ENCODE measurements at regions not wholly inside any gene's neighbourhood (a gene's known extent, or its start where the extent isn't known, plus 50 kb on each side); places are given as distances from the start of the nearest gene placed in this dataset.

DNA sequence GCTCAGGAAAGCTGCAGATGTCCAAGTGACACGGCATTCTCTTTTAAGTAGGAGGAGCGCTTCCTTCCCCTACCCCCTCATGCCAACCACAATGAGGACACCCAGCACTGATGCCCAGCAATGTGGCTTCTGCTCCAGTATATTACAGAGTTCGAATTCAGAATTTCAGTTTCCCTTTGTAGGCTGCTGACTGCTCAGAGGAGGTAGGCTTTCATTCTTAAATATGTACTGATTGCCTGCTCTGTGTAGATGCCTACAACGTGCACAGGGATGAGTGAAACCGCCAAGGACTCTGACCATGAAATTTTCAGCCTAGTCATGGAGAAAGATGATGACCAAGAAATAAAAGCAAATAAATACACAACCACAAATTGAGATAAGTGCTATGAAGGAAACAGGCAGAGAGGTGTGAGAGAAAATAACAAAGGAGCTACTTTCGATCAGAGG lies 50.9 kb upstream of the TNFAIP3 start:
- ATAC-seq, result no peak
- WGBS (ENCODE audit: missing lambda C conversion rate), result 49% methylated on average over 5 of the region's 6 CpGs
- TF ChIP-seq HDAC2 (IDR thresholded peaks at IDR 0.05) (no peak), MAFK (IDR thresholded peaks at IDR 0.05; ENCODE audit: partially characterized antibody) (peak; percentile 9)
- ChIA-PET CTCF (no interaction called here), POLR2A (no interaction called here)
- Histone ChIP-seq H3K4me2 (no peak overlapping the region), H3K9me3 (no peaks in the 10 kb centered on the region), H3K4me3 (no peak overlapping the region), H3K27ac (no peak overlapping the region; a peak in 1 of 6 replicates), H3K4me1 (peaks cover 8% of the 10 kb centered on the region; the same call in 2 of the 3 replicates)
- no peak for FAIRE-seq
- DNase-seq (ENCODE audit: low read depth in 1 of 2, low spot score in 1 of 2), result no peak

DNA sequence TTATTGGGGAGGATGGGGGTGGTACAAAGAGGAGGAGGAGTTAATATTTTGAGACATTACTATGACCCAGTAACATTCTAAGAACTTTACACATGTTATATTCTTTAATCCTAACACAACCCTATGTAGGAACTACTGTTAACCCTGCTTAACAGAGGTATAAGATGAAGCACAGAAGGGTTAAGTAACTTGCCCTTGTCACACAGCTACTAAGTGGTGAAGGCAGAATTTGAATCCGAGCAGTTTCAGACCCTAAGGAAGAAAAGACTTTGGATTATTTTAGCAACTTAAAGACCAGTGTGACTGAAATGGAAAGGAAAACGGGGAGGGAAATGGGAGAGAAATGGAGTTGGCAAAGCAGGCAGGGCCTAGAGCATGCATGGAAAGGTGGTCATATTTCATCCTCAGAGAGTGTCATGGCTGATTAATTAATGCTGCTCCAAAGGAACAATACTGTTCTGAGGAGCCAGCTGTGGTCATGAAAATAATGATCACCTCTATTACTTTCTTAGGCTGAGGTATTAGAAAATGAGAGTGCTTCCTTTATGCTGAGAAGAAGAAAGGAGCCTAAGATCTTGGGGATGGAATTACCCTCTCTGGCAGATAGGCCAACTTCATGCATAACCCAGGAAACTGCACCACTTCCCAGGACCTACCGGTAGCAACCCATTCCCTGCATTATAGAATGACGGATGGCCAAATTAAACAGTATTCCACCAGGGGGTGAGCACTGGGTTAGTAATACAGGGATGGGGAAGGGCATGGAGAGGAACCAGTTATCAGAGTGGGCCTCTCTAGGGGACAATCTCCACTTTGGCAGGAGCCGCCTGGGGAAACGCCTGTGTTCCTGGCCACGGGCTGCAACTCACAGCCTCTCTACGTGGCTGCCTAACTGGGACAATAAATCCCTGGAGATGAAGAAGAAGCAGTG lies 50.1 kb upstream of the TNFAIP3 start:
- ChIA-PET CTCF (no interaction called here), POLR2A (no interaction called here)
- H3K4me3 ChIP-seq, result no peak overlapping the region
- TF ChIP-seq HDAC2 (IDR thresholded peaks at IDR 0.05), result no peak
- no peak for TF ChIP-seq MYC (IDR thresholded peaks at IDR 0.05; ENCODE audit: borderline replicate concordance, low read length)
- no peak for TF ChIP-seq RNF2 (IDR thresholded peaks at IDR 0.05; ENCODE audit: borderline replicate concordance, low read depth)
- TF ChIP-seq, protein P1, sequence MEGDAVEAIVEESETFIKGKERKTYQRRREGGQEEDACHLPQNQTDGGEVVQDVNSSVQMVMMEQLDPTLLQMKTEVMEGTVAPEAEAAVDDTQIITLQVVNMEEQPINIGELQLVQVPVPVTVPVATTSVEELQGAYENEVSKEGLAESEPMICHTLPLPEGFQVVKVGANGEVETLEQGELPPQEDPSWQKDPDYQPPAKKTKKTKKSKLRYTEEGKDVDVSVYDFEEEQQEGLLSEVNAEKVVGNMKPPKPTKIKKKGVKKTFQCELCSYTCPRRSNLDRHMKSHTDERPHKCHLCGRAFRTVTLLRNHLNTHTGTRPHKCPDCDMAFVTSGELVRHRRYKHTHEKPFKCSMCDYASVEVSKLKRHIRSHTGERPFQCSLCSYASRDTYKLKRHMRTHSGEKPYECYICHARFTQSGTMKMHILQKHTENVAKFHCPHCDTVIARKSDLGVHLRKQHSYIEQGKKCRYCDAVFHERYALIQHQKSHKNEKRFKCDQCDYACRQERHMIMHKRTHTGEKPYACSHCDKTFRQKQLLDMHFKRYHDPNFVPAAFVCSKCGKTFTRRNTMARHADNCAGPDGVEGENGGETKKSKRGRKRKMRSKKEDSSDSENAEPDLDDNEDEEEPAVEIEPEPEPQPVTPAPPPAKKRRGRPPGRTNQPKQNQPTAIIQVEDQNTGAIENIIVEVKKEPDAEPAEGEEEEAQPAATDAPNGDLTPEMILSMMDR (IDR thresholded peaks at IDR 0.05), result no peak
- no peak for TF ChIP-seq PHF8 (IDR thresholded peaks at IDR 0.05; ENCODE audit: borderline replicate concordance, low read depth)
- no peak for TF ChIP-seq EP300 (IDR thresholded peaks at IDR 0.05)
- TF ChIP-seq CBX8 (IDR thresholded peaks at IDR 0.05), result no peak
- TF ChIP-seq ZSCAN20 (CRISPR knock-in tag; IDR thresholded peaks at IDR 0.05), result no peak
- no peak for TF ChIP-seq ZFP36 (IDR thresholded peaks at IDR 0.05; ENCODE audit: borderline replicate concordance, partially characterized antibody)
- no peak for TF ChIP-seq JUNB (IDR thresholded peaks at IDR 0.05)
- TF ChIP-seq CHD4 (IDR thresholded peaks at IDR 0.05; ENCODE audit: borderline replicate concordance), result no peak
- TF ChIP-seq, protein P2, sequence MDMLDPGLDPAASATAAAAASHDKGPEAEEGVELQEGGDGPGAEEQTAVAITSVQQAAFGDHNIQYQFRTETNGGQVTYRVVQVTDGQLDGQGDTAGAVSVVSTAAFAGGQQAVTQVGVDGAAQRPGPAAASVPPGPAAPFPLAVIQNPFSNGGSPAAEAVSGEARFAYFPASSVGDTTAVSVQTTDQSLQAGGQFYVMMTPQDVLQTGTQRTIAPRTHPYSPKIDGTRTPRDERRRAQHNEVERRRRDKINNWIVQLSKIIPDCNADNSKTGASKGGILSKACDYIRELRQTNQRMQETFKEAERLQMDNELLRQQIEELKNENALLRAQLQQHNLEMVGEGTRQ (IDR thresholded peaks at IDR 0.05), result no peak
- no peak for TF ChIP-seq RARB (CRISPR knock-in tag; IDR thresholded peaks at IDR 0.05)
- TF ChIP-seq TFCP2L1 (CRISPR knock-in tag; IDR thresholded peaks at IDR 0.05), result no peak
- TF ChIP-seq, protein P3, sequence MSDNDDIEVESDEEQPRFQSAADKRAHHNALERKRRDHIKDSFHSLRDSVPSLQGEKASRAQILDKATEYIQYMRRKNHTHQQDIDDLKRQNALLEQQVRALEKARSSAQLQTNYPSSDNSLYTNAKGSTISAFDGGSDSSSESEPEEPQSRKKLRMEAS (IDR thresholded peaks at IDR 0.05), result no peak
- TF ChIP-seq, protein P4, sequence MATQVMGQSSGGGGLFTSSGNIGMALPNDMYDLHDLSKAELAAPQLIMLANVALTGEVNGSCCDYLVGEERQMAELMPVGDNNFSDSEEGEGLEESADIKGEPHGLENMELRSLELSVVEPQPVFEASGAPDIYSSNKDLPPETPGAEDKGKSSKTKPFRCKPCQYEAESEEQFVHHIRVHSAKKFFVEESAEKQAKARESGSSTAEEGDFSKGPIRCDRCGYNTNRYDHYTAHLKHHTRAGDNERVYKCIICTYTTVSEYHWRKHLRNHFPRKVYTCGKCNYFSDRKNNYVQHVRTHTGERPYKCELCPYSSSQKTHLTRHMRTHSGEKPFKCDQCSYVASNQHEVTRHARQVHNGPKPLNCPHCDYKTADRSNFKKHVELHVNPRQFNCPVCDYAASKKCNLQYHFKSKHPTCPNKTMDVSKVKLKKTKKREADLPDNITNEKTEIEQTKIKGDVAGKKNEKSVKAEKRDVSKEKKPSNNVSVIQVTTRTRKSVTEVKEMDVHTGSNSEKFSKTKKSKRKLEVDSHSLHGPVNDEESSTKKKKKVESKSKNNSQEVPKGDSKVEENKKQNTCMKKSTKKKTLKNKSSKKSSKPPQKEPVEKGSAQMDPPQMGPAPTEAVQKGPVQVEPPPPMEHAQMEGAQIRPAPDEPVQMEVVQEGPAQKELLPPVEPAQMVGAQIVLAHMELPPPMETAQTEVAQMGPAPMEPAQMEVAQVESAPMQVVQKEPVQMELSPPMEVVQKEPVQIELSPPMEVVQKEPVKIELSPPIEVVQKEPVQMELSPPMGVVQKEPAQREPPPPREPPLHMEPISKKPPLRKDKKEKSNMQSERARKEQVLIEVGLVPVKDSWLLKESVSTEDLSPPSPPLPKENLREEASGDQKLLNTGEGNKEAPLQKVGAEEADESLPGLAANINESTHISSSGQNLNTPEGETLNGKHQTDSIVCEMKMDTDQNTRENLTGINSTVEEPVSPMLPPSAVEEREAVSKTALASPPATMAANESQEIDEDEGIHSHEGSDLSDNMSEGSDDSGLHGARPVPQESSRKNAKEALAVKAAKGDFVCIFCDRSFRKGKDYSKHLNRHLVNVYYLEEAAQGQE (IDR thresholded peaks at IDR 0.05), result no peak
- no peak for TF ChIP-seq MAFK (IDR thresholded peaks at IDR 0.05; ENCODE audit: partially characterized antibody)
- no peak for TF ChIP-seq POLR2AphosphoS2 (conservative IDR thresholded peaks at IDR 0.05; ENCODE audit: low read length)
- no peak for TF ChIP-seq KDM1A (IDR thresholded peaks at IDR 0.05; ENCODE audit: low read depth)
- 81% methylated on average over 7 of the region's 8 CpGs for WGBS (ENCODE audit: missing lambda C conversion rate)
- peaks cover 2% of the 10 kb centered on the region; the same call in 2 of the 3 replicates for H3K4me1 ChIP-seq
- ATAC-seq (peak in 1 of 2 experiments; percentile 34; a peak in 1 of 6 replicates), FAIRE-seq (no peak), DNase-seq (ENCODE audit: low read depth in 1 of 2, low spot score in 1 of 2) (no peak)
- H3K9me3 ChIP-seq, result no peaks in the 10 kb centered on the region
- no peak overlapping the region for H3K4me2 ChIP-seq
- H3K27ac ChIP-seq, result no peak overlapping the region

Small RNA genes in the stretch of these regions (small RNA-seq; reads per million reads assigned to genes)
- 0 reads per million in 6 experiments for gene RF00019

Measured in A549 (cell line).